Stimulated activated CD4-positive, alpha-beta T cell treated with anti-CD3 and anti-CD28 coated beads, Interleukin-2, amount 100 ng/mL, for 4 hours (primary cell): ENCODE measurements at regions not wholly inside any gene's neighbourhood (a gene's known extent, or its start where the extent isn't known, plus 50 kb on each side); places are given as distances from the start of the nearest gene placed in this dataset.
"Not testable (repeated sequence)": the region's sequence is repeated elsewhere in the genome, so short reads cannot be mapped to it uniquely, and the experiment has no call there.

ENCODE experiments used
- DNase-seq: peaks from one replicate; pipeline ENCODE4 v3.0.0-alpha.2; 2020; ENCODE audit warnings: low read depth

GRCh38 chr3:112736805-112737566, 96.0 kb upstream of the CCDC80 start:
- no peak for DNase-seq

- DNase-seq, result no peak
Observed at GRCh38 chr3:112736386-112736785, 95.4 kb upstream of the CCDC80 start.

GRCh38 chr3:112735926-112736325, 95.0 kb upstream of the CCDC80 start:
- DNase-seq, result no peak

- peak; percentile 48 for DNase-seq
Observed at GRCh38 chr3:112734736-112735350, 93.9 kb upstream of the CCDC80 start.

GRCh38 chr3:112734171-112734570, 93.2 kb upstream of the CCDC80 start:
- no peak for DNase-seq

- no peak for DNase-seq
Observed at GRCh38 chr3:112730210-112730609, 89.3 kb upstream of the CCDC80 start.

GRCh38 chr3:112721231-112721630, 80.3 kb upstream of the CCDC80 start:
- DNase-seq, result no peak

GRCh38 chr3:112718967-112719366, 78.0 kb upstream of the CCDC80 start:
- no peak for DNase-seq

- DNase-seq, result no peak
Observed at GRCh38 chr3:112718516-112718915, 77.6 kb upstream of the CCDC80 start.

GRCh38 chr3:112709911-112710310, 69.0 kb upstream of the CCDC80 start:
- DNase-seq, result no peak

- no peak for DNase-seq
Observed at GRCh38 chr3:112699436-112699978, 58.6 kb upstream of the CCDC80 start.

- not testable (repeated sequence) for DNase-seq
Observed at GRCh38 chr3:112698442-112698841, 57.5 kb upstream of the CCDC80 start.

- not testable (repeated sequence) for DNase-seq
Observed at GRCh38 chr3:112696244-112696643, 55.3 kb upstream of the CCDC80 start.

GRCh38 chr3:112695377-112696108, 54.6 kb upstream of the CCDC80 start:
- DNase-seq, result not testable (repeated sequence)

- DNase-seq, result not testable (repeated sequence)
Observed at GRCh38 chr3:112694906-112695305, 54.0 kb upstream of the CCDC80 start.

- no peak for DNase-seq
Observed at GRCh38 chr3:112693186-112693585, 52.2 kb upstream of the CCDC80 start.
